ENCODE measurements at regions not wholly inside any gene's neighbourhood (a gene's known extent, or its start where the extent isn't known, plus 50 kb on each side); places are given as distances from the start of the nearest gene placed in this dataset.

DNA sequence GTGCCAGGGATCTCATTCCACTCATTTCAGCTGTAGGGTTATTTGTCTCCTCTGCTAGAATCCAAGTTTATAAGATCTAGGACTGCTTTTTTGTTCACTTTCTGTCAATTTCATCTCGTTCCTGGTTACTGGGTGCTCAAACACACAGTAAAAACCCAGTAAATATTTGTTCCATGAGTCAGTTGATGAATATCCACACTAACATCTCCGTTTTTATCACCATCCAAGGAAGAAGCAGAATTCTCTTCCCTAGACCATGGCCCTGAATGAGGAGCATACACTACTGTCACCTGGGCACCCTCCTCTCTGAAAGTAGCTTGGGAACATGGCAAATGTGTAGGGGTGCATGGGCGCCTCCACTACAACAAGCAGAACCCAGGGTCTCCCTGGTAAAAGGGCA lies 390.8 kb downstream of the FOXO1 start:
- TF ChIP-seq, protein P1, sequence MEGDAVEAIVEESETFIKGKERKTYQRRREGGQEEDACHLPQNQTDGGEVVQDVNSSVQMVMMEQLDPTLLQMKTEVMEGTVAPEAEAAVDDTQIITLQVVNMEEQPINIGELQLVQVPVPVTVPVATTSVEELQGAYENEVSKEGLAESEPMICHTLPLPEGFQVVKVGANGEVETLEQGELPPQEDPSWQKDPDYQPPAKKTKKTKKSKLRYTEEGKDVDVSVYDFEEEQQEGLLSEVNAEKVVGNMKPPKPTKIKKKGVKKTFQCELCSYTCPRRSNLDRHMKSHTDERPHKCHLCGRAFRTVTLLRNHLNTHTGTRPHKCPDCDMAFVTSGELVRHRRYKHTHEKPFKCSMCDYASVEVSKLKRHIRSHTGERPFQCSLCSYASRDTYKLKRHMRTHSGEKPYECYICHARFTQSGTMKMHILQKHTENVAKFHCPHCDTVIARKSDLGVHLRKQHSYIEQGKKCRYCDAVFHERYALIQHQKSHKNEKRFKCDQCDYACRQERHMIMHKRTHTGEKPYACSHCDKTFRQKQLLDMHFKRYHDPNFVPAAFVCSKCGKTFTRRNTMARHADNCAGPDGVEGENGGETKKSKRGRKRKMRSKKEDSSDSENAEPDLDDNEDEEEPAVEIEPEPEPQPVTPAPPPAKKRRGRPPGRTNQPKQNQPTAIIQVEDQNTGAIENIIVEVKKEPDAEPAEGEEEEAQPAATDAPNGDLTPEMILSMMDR (optimal IDR thresholded peaks at IDR 0.05 in 1 of 3, IDR thresholded peaks at IDR 0.05 in 1 of 3, conservative IDR thresholded peaks at IDR 0.05 in 1 of 3; ENCODE audit: extremely low read depth in 1 of 3, insufficient read depth in 2 of 3, low read length in 3 of 3) = no peak
- no peak for TF ChIP-seq EZH2 (IDR thresholded peaks at IDR 0.05; ENCODE audit: low read length)

Data from keratinocyte (primary cell).